ENCODE measurements at regions not wholly inside any gene's neighbourhood (a gene's known extent, or its start where the extent isn't known, plus 50 kb on each side); places are given as distances from the start of the nearest gene placed in this dataset.

- H3K4me2 ChIP-seq (ENCODE audit: low read depth, low read length, poor library complexity, severe bottlenecking), result no peak overlapping the region
- H2AFZ ChIP-seq (ENCODE audit: low read length), result no peak overlapping the region
- H3K4me3 ChIP-seq (ENCODE audit: low read length, poor library complexity, severe bottlenecking), result no peak overlapping the region
- H3K79me2 ChIP-seq (ENCODE audit: insufficient read depth, low read length), result no peaks in the 10 kb centered on the region
- peaks cover 8% of the 10 kb centered on the region; the same call in 1 of the 2 replicates for H3K9me3 ChIP-seq (ENCODE audit: insufficient read depth, low read depth, low read length)
- H3F3A ChIP-seq (ENCODE audit: low read depth), result no peaks in the 10 kb centered on the region
- H3K9ac ChIP-seq (ENCODE audit: low read depth, low read length, poor library complexity, severe bottlenecking), result no peak overlapping the region
- H4K20me1 ChIP-seq (ENCODE audit: insufficient read depth, low read length, poor library complexity, severe bottlenecking), result no peaks in the 10 kb centered on the region
- H3K9me2 ChIP-seq (replicated peaks; ENCODE audit: low read depth, low read length), result no peaks in the 10 kb centered on the region
- H3K36me3 ChIP-seq (ENCODE audit: insufficient read depth, low read length), result no peaks in the 10 kb centered on the region
- H3K4me1 ChIP-seq (ENCODE audit: insufficient read depth, low read length, poor library complexity, severe bottlenecking), result no peaks in the 10 kb centered on the region
- no peaks in the 10 kb centered on the region for H3K27me3 ChIP-seq (ENCODE audit: insufficient read depth, low read length, poor library complexity, severe bottlenecking)
- TF ChIP-seq EZH2phosphoT487 (IDR thresholded peaks at IDR 0.05; ENCODE audit: borderline replicate concordance), result no peak
- TF ChIP-seq, protein P1, sequence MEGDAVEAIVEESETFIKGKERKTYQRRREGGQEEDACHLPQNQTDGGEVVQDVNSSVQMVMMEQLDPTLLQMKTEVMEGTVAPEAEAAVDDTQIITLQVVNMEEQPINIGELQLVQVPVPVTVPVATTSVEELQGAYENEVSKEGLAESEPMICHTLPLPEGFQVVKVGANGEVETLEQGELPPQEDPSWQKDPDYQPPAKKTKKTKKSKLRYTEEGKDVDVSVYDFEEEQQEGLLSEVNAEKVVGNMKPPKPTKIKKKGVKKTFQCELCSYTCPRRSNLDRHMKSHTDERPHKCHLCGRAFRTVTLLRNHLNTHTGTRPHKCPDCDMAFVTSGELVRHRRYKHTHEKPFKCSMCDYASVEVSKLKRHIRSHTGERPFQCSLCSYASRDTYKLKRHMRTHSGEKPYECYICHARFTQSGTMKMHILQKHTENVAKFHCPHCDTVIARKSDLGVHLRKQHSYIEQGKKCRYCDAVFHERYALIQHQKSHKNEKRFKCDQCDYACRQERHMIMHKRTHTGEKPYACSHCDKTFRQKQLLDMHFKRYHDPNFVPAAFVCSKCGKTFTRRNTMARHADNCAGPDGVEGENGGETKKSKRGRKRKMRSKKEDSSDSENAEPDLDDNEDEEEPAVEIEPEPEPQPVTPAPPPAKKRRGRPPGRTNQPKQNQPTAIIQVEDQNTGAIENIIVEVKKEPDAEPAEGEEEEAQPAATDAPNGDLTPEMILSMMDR (conservative IDR thresholded peaks at IDR 0.05; ENCODE audit: low read length), result no peak
Observed at GRCh38 chr10:130463104-130463875, 327.1 kb downstream of the GLRX3 start.

GRCh38 chr10:130463876-130464364 is 327.7 kb downstream of the GLRX3 start:
- Histone ChIP-seq H3K9ac (ENCODE audit: low read depth, low read length, poor library complexity, severe bottlenecking) (no peak overlapping the region), H3K4me3 (ENCODE audit: low read length, poor library complexity, severe bottlenecking) (no peak overlapping the region), H2AFZ (ENCODE audit: low read length) (no peak overlapping the region), H3K36me3 (ENCODE audit: insufficient read depth, low read length) (no peaks in the 10 kb centered on the region), H3K9me3 (ENCODE audit: insufficient read depth, low read depth, low read length) (peaks cover 8% of the 10 kb centered on the region; the same call in 1 of the 2 replicates), H3F3A (ENCODE audit: low read depth) (no peaks in the 10 kb centered on the region), H4K20me1 (ENCODE audit: insufficient read depth, low read length, poor library complexity, severe bottlenecking) (no peaks in the 10 kb centered on the region), H3K27me3 (ENCODE audit: insufficient read depth, low read length, poor library complexity, severe bottlenecking) (no peaks in the 10 kb centered on the region), H3K4me2 (ENCODE audit: low read depth, low read length, poor library complexity, severe bottlenecking) (no peak overlapping the region), H3K9me2 (replicated peaks; ENCODE audit: low read depth, low read length) (no peaks in the 10 kb centered on the region), H3K79me2 (ENCODE audit: insufficient read depth, low read length) (no peaks in the 10 kb centered on the region), H3K4me1 (ENCODE audit: insufficient read depth, low read length, poor library complexity, severe bottlenecking) (no peaks in the 10 kb centered on the region)
- TF ChIP-seq, protein P1 (conservative IDR thresholded peaks at IDR 0.05; ENCODE audit: low read length), result no peak
- TF ChIP-seq EZH2phosphoT487 (IDR thresholded peaks at IDR 0.05; ENCODE audit: borderline replicate concordance), result no peak

DNA sequence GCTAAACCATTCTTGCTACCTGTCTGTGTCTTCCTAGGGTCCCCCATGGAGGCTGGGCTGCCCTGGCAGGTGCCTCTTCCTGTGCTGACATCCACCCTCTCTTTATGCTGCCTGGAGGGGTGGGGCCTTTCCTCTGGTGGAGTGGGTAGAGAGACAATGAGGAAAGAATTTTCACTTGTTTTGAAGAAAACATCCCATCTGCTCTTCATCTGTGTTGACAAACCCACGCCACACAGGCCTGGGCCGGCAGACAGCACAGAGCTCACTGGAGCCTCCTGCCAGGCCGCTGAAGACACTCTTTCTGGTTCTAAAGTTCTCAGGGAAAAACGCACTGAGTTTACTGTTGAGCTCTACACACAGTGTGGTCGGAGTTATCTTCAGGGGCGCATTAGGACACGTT is 328.2 kb downstream of the GLRX3 start:
- H3K9ac ChIP-seq (ENCODE audit: low read depth, low read length, poor library complexity, severe bottlenecking), result no peak overlapping the region
- no peak for TF ChIP-seq EZH2phosphoT487 (IDR thresholded peaks at IDR 0.05; ENCODE audit: borderline replicate concordance)
- TF ChIP-seq, protein P1 (conservative IDR thresholded peaks at IDR 0.05; ENCODE audit: low read length), result no peak
- no peaks in the 10 kb centered on the region for H3K4me1 ChIP-seq (ENCODE audit: insufficient read depth, low read length, poor library complexity, severe bottlenecking)
- H3K9me2 ChIP-seq (replicated peaks; ENCODE audit: low read depth, low read length), result no peaks in the 10 kb centered on the region
- no peaks in the 10 kb centered on the region for H4K20me1 ChIP-seq (ENCODE audit: insufficient read depth, low read length, poor library complexity, severe bottlenecking)
- peaks cover 8% of the 10 kb centered on the region; the same call in 1 of the 2 replicates for H3K9me3 ChIP-seq (ENCODE audit: insufficient read depth, low read depth, low read length)
- no peaks in the 10 kb centered on the region for H3F3A ChIP-seq (ENCODE audit: low read depth)
- no peaks in the 10 kb centered on the region for H3K27me3 ChIP-seq (ENCODE audit: insufficient read depth, low read length, poor library complexity, severe bottlenecking)
- H3K36me3 ChIP-seq (ENCODE audit: insufficient read depth, low read length), result no peaks in the 10 kb centered on the region
- no peaks in the 10 kb centered on the region for H3K79me2 ChIP-seq (ENCODE audit: insufficient read depth, low read length)
- no peak overlapping the region for H3K4me2 ChIP-seq (ENCODE audit: low read depth, low read length, poor library complexity, severe bottlenecking)
- no peak overlapping the region for H2AFZ ChIP-seq (ENCODE audit: low read length)
- H3K4me3 ChIP-seq (ENCODE audit: low read length, poor library complexity, severe bottlenecking), result no peak overlapping the region
